GM06990 (cell line): ENCODE measurements at regions not wholly inside any gene's neighbourhood (a gene's known extent, or its start where the extent isn't known, plus 50 kb on each side); places are given as distances from the start of the nearest gene placed in this dataset.

Experiments used
- DNase-seq: peaks from one replicate; pipeline ENCODE4 v3.0.0-alpha.2; 2011; ENCODE audit not compliant: insufficient read length; ENCODE audit errors: extremely low read depth
- H3K27me3 ChIP-seq: replicated peaks from 2 replicates; pipeline ENCODE4 v1.6.0; 2011; ENCODE audit warnings: low read length; ENCODE audit not compliant: control insufficient read depth, insufficient read depth
- H3K36me3 ChIP-seq: 2 replicates; pipeline ENCODE4 v1.5.1; 2011; ENCODE audit warnings: low read length; ENCODE audit not compliant: control insufficient read depth, insufficient read depth
- H3K4me3 ChIP-seq: replicated peaks from 2 replicates; pipeline ENCODE4 v1.5.1; 2011; ENCODE audit warnings: low read depth, mild to moderate bottlenecking, control low read depth, low read length
- CTCF ChIP-seq: IDR thresholded peaks from 2 replicates; pipeline ENCODE4 v1.5.1; 2011; ENCODE audit warnings: low read length, control low read depth, mild to moderate bottlenecking, inconsistent platforms; ENCODE audit not compliant: insufficient read depth, poor library complexity, severe bottlenecking

- no peak overlapping the region for H3K4me3 ChIP-seq
- H3K27me3 ChIP-seq = no peaks in the 10 kb centered on the region
- DNase-seq = no peak
- TF ChIP-seq CTCF = no peak
- no peaks in the 10 kb centered on the region for H3K36me3 ChIP-seq
Measured at GRCh38 chr12:73065913-73066312, 793.7 kb downstream of the TRHDE start.

- Histone ChIP-seq H3K36me3 (no peaks in the 10 kb centered on the region), H3K27me3 (no peaks in the 10 kb centered on the region), H3K4me3 (no peak overlapping the region)
- TF ChIP-seq CTCF = no peak
- DNase-seq = no peak
Measured at GRCh38 chr12:73067616-73068015, 795.4 kb downstream of the TRHDE start.

- TF ChIP-seq CTCF = no peak
- no peak overlapping the region for H3K4me3 ChIP-seq
- no peaks in the 10 kb centered on the region for H3K27me3 ChIP-seq
- no peaks in the 10 kb centered on the region for H3K36me3 ChIP-seq
- no peak for DNase-seq
Measured at GRCh38 chr12:73072214-73072613, 800.0 kb downstream of the TRHDE start.

GRCh38 chr12:73076760-73077159 lies 804.6 kb downstream of the TRHDE start:
- DNase-seq = no peak

GRCh38 chr12:73083736-73084135 lies 811.6 kb downstream of the TRHDE start:
- no peak for TF ChIP-seq CTCF
- no peak for DNase-seq
- Histone ChIP-seq H3K36me3 (no peaks in the 10 kb centered on the region), H3K27me3 (no peaks in the 10 kb centered on the region), H3K4me3 (no peak overlapping the region)

More at GRCh38 chr12:73076760-73077159, 804.6 kb downstream of the TRHDE start:
- Histone ChIP-seq H3K36me3 (no peaks in the 10 kb centered on the region), H3K4me3 (no peak overlapping the region), H3K27me3 (no peaks in the 10 kb centered on the region)
- TF ChIP-seq CTCF = no peak

GRCh38 chr12:73106296-73106695 lies 834.1 kb downstream of the TRHDE start:
- no peak for DNase-seq

More at GRCh38 chr12:73106296-73106695, 834.1 kb downstream of the TRHDE start:
- no peak for TF ChIP-seq CTCF
- Histone ChIP-seq H3K36me3 (no peaks in the 10 kb centered on the region), H3K4me3 (no peak overlapping the region), H3K27me3 (no peaks in the 10 kb centered on the region)
